Liver (tissue), 3 donors: ENCODE measurements at regions not wholly inside any gene's neighbourhood (a gene's known extent, or its start where the extent isn't known, plus 50 kb on each side); places are given as distances from the start of the nearest gene placed in this dataset.

Experiments used
- EGR1 ChIP-seq, 2 donors: IDR thresholded peaks; 2 replicates each; pipeline ENCODE4 v1.6.1; 2016 to 2018; ENCODE audit warnings: antibody characterized with exemption in 2 of 2, low read depth in 2 of 2
- FOXA1 ChIP-seq: IDR thresholded peaks from 2 replicates; pipeline ENCODE4 v1.6.1; 2016; ENCODE audit warnings: antibody characterized with exemption
- GABPA ChIP-seq, 2 donors: IDR thresholded peaks in 1 of 2; conservative IDR thresholded peaks in 1 of 2; 2 replicates each; pipeline ENCODE4 v1.6.1; 2016; ENCODE audit warnings: antibody characterized with exemption in 2 of 2, mild to moderate bottlenecking in 1 of 2, moderate library complexity in 1 of 2
- JUND ChIP-seq, 2 donors: IDR thresholded peaks; 2 replicates each; pipeline ENCODE4 v1.6.1; 2016; ENCODE audit warnings: antibody characterized with exemption in 2 of 2
- RAD21 ChIP-seq, 2 donors: IDR thresholded peaks; 2 replicates each; pipeline ENCODE4 v1.6.1; 2016; ENCODE audit warnings: antibody characterized with exemption in 2 of 2, mild to moderate bottlenecking in 2 of 2
- RXRA ChIP-seq, 2 donors: IDR thresholded peaks; 2 replicates each; pipeline ENCODE4 v1.6.1; 2017 to 2018; ENCODE audit warnings: antibody characterized with exemption in 2 of 2, mild to moderate bottlenecking in 1 of 2
- SP1 ChIP-seq: IDR thresholded peaks from 2 replicates; pipeline ENCODE4 v1.6.1; 2018; ENCODE audit warnings: antibody characterized with exemption, mild to moderate bottlenecking
- TAF1 ChIP-seq: conservative IDR thresholded peaks from 2 replicates; pipeline ENCODE4 v1.6.1; 2016; ENCODE audit warnings: antibody characterized with exemption, mild to moderate bottlenecking
- YY1 ChIP-seq: IDR thresholded peaks from 2 replicates; pipeline ENCODE4 v1.6.1; 2016; ENCODE audit warnings: antibody characterized with exemption, mild to moderate bottlenecking
- TF ChIP-seq, protein P1 (sequence below): fragments of 150-350 bp; IDR thresholded peaks from 2 replicates; pipeline ENCODE4 v1.5.1; 2017; ENCODE audit warnings: improper control_type of control experiment, low read depth, low read length; ENCODE audit not compliant: missing input control
- TF ChIP-seq, protein P2 (sequence below): IDR thresholded peaks from 2 replicates; pipeline ENCODE4 v1.6.1; 2016; ENCODE audit warnings: antibody characterized with exemption
- TF ChIP-seq, protein P3 (sequence below): IDR thresholded peaks from 2 replicates; pipeline ENCODE4 v1.6.1; 2016; ENCODE audit warnings: antibody characterized with exemption, mild to moderate bottlenecking
- TF ChIP-seq, protein P4 (sequence below): IDR thresholded peaks from 2 replicates; pipeline ENCODE4 v1.6.1; 2016; ENCODE audit warnings: antibody characterized with exemption
- TF ChIP-seq, protein P5 (sequence below): IDR thresholded peaks from 2 replicates; pipeline ENCODE4 v1.6.1; 2016; ENCODE audit warnings: antibody characterized with exemption
- donor health status: healthy.
- donor health status: healthy.

DNA sequence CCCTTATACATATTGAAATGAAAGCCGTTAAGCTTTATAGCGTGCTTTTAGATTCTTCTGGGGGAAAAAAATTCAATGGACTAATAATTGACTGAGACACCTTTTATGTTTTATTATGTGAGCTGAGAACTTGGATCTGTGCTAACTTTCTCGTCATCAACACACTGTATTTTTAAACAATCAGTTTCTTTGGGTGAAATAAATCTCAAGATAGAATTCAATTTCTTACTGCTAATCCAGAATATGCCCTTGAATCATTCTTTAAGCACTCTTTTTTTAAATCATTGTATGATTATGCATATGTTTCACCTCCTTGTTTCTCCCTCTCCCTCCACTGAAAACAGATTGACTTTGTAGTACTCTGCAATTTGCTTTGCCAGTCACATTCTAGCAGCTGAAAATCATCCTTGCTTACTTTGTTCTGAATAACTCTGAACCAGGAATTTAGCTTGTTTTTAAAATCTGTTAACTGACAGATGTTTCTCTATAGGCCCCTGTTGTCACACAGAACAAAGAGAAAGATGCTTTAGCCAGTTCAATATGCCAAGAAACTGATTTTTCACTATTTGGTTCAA is 81.5 kb downstream of the SLIT2 start:
- TF ChIP-seq, protein P1, sequence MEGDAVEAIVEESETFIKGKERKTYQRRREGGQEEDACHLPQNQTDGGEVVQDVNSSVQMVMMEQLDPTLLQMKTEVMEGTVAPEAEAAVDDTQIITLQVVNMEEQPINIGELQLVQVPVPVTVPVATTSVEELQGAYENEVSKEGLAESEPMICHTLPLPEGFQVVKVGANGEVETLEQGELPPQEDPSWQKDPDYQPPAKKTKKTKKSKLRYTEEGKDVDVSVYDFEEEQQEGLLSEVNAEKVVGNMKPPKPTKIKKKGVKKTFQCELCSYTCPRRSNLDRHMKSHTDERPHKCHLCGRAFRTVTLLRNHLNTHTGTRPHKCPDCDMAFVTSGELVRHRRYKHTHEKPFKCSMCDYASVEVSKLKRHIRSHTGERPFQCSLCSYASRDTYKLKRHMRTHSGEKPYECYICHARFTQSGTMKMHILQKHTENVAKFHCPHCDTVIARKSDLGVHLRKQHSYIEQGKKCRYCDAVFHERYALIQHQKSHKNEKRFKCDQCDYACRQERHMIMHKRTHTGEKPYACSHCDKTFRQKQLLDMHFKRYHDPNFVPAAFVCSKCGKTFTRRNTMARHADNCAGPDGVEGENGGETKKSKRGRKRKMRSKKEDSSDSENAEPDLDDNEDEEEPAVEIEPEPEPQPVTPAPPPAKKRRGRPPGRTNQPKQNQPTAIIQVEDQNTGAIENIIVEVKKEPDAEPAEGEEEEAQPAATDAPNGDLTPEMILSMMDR = no peak
- TF ChIP-seq FOXA1 (no peak), RAD21 (IDR thresholded peaks at IDR 0.05) (no peak), YY1 (no peak), TAF1 (no peak), JUND (IDR thresholded peaks at IDR 0.05) (no peak), GABPA (IDR thresholded peaks at IDR 0.05 in 1 of 2, conservative IDR thresholded peaks at IDR 0.05 in 1 of 2) (no peak), SP1 (no peak), RXRA (IDR thresholded peaks at IDR 0.05) (no peak), EGR1 (IDR thresholded peaks at IDR 0.05; ENCODE audit: low read depth in 2 of 2) (no peak)
- TF ChIP-seq, protein P2, sequence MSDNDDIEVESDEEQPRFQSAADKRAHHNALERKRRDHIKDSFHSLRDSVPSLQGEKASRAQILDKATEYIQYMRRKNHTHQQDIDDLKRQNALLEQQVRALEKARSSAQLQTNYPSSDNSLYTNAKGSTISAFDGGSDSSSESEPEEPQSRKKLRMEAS = no peak
- TF ChIP-seq, protein P3, sequence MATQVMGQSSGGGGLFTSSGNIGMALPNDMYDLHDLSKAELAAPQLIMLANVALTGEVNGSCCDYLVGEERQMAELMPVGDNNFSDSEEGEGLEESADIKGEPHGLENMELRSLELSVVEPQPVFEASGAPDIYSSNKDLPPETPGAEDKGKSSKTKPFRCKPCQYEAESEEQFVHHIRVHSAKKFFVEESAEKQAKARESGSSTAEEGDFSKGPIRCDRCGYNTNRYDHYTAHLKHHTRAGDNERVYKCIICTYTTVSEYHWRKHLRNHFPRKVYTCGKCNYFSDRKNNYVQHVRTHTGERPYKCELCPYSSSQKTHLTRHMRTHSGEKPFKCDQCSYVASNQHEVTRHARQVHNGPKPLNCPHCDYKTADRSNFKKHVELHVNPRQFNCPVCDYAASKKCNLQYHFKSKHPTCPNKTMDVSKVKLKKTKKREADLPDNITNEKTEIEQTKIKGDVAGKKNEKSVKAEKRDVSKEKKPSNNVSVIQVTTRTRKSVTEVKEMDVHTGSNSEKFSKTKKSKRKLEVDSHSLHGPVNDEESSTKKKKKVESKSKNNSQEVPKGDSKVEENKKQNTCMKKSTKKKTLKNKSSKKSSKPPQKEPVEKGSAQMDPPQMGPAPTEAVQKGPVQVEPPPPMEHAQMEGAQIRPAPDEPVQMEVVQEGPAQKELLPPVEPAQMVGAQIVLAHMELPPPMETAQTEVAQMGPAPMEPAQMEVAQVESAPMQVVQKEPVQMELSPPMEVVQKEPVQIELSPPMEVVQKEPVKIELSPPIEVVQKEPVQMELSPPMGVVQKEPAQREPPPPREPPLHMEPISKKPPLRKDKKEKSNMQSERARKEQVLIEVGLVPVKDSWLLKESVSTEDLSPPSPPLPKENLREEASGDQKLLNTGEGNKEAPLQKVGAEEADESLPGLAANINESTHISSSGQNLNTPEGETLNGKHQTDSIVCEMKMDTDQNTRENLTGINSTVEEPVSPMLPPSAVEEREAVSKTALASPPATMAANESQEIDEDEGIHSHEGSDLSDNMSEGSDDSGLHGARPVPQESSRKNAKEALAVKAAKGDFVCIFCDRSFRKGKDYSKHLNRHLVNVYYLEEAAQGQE = no peak
- TF ChIP-seq, protein P4, sequence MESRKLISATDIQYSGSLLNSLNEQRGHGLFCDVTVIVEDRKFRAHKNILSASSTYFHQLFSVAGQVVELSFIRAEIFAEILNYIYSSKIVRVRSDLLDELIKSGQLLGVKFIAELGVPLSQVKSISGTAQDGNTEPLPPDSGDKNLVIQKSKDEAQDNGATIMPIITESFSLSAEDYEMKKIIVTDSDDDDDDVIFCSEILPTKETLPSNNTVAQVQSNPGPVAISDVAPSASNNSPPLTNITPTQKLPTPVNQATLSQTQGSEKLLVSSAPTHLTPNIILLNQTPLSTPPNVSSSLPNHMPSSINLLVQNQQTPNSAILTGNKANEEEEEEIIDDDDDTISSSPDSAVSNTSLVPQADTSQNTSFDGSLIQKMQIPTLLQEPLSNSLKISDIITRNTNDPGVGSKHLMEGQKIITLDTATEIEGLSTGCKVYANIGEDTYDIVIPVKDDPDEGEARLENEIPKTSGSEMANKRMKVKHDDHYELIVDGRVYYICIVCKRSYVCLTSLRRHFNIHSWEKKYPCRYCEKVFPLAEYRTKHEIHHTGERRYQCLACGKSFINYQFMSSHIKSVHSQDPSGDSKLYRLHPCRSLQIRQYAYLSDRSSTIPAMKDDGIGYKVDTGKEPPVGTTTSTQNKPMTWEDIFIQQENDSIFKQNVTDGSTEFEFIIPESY = no peak
- TF ChIP-seq, protein P5, sequence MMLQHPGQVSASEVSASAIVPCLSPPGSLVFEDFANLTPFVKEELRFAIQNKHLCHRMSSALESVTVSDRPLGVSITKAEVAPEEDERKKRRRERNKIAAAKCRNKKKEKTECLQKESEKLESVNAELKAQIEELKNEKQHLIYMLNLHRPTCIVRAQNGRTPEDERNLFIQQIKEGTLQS = no peak
